ENCODE measurements at regions not wholly inside any gene's neighbourhood (a gene's known extent, or its start where the extent isn't known, plus 50 kb on each side); places are given as distances from the start of the nearest gene placed in this dataset.

DNA sequence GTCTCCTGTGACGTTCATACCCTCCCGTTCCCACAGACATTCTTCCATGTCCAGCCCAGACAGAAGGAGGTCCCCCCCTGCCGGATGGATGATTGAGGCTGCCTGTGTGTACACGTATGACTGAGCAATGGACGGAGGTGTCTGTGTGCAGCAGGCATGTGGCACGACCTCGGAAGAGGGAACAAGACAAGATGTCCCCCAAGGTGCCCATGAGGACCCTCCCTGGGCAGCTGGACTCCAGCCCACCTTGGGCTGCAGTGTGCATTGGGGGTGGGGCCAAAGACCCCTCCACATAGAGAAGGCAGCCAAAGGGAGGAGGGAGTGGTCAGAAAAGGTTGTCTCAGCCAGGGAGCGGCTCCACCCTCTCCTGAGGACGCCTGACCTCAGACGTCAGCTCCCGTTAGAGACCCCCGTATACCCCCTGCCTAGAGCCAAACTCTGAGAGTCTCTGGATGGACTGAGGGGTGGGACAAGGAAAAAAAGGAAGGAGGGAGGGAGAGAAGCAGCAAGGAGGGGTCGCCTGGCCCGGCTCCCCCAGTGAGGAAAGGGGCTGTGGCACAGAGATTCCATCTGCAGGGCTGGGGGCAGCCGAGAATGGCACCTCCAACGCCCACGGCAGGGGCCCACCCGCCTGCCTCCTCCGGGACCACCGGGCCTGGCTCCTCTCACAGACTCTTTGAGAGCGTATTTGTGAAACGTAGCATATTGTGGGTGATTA lies 92.9 kb upstream of the BHLHE23 start:
- peak; percentile 7 for DNase-seq

DNA sequence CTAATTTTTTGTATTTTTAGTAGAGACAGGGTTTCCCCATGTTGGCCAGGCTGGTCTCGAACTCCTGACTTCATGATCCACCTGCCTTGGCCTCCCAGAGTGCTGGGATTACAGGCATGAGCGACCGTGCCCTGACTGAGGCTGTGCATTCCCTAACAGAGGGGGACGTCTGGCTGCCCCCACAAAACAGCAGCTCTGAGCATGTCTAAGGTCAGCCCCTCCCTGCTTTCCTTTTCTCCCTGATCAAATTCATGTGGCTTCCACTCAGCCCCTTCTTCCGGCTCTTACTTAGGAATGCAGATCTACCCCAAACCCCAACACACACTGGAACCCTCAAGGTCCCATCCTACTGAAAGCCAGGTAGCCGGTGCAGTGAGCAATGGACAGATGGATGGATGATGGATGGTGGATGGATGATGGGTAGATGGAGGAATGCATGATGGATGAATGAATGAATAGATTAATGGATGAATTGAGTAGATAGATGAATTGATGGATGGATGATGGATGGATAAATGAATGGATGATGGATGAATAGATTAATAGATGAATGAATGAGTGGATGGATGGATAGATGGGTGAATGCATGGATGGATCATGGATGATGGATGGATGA lies 91.5 kb upstream of the BHLHE23 start:
- DNase-seq: no peak

DNA sequence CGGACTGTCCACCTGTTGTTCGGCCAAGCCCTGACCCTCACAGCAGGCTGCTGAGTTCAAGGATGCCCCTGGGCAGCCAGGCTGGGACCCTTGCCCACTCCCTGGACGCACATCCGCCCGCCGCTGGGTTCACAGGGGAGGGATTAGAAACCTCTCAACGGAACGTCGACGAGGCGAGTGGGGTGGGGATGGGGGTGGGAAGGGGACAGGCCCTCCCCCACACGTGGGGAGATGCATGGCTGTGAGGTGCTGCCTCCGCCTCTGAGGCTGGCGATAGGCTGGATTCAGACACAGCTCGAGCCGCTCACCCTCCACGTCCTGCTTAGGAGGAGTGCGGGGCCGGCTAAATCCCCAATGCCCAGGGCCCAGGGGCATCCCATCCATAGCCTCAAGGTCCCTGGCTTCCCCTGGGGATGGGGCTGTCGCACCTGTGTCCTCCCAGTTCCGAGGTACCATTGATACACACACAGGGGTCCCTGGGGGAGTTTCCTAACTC lies 90.6 kb upstream of the BHLHE23 start:
- DNase-seq: peak; percentile 3

DNA sequence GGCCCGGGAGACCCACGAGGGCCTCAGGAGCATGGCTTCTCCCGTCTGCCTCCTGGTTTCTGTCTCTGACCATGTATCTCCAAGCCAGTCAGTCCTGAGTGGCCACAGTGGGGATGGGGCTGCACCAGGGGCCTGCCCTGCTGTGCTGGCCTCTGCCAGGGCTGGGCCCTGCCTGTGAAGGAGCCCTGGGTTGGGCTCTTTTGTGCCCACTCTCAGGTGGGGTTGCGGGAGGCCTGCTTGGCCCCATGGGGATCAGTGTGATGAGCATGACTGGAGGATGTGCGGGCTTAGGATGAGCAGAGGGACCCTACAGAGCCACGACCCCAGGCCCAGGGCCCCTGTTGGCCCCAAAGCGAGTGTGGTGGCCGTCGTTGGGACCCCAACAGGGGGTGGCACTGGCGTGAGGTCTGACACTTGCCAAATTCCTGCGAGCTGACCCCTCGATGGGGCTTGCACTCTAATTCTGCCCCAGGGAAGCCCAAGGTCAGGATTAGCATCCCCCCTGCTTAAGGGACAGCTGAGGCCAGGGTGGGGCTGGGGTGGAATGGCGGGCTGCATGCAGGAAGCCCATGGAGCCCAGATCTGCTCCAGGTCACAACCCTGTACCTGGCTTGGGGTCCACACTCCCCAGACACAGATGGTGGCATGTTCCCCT lies 90.0 kb upstream of the BHLHE23 start:
- peak; percentile 7 for DNase-seq

DNA sequence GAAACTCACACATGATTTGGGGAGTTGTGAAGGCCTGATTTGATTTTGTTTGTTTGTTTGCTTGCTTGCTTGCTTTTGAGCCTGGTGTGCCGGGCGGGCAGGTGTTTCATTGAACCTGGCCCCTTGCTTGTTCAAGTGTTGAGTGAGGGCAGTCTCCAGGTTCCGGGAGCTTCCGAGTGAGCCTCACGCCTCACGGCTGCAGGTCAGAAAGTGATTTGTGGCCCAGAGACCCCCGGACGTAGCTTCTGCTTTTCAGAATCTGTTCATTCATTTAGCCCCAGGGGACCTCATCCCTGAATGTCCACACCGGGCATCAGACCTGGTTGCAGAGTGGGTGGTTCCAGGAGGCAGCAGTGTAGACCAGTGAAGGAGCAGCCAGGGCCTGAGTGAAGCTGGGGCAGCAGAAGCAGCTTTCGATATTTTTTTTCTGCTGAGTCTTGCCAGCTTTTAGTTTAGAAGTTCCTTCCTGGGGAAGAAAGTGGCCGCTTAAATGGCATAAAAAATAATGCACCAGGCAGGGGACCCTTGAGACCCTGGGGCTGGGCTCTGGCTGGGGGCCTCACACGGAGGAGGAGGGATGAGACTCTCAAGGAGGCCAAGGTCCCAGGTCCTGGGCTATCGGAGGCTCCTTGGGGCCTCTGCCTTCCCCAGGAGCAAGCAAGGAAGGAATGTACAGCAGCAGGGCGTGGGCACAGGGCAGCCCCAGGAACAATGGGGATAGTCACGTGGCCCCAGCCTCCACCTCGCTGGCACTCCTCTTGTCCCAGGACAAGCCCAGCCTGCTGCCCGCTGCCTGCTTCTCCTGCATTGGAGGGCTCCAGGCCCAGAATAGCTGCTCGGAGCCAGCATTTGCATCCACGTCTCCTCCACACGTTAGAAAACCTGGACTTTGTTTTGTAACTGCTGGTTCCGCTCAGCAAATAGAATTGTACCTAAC lies 89.2 kb upstream of the BHLHE23 start:
- peak; percentile 7 for DNase-seq

DNA sequence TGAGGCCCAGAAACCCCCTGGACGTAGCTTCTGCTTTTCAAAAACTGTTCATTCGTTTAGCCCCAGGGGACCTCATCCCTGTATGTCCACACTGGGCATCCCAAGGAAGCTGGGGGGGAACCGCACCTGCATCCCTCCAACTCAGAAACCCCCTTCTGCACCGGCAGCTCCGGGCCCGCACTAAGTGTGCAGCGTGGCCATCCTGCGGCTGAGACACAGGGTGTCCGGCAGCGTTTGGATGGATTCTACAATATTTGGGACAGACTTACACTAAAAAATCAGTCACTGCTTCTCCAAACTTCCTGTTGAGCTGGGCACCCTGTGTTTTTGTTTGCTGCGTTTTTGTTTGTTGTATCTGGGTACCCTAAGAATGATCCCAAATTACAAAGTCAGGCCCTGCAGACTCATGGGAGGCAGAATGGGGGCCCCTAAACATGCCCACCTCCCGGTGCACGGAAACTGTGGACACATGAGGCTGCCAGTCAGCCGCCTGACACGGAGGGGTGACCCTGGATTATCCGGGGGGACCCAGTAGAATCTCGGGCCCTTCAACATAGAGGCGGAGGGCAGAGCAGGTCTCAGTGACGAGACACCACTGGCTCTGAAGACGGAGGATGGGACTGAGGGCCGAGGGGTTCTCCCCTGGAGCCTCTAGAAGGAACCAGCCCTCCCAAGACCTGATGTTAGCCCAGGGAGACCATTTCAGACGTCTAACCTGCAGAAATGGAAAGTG lies 88.2 kb upstream of the BHLHE23 start:
- peak; percentile 4 for DNase-seq

DNA sequence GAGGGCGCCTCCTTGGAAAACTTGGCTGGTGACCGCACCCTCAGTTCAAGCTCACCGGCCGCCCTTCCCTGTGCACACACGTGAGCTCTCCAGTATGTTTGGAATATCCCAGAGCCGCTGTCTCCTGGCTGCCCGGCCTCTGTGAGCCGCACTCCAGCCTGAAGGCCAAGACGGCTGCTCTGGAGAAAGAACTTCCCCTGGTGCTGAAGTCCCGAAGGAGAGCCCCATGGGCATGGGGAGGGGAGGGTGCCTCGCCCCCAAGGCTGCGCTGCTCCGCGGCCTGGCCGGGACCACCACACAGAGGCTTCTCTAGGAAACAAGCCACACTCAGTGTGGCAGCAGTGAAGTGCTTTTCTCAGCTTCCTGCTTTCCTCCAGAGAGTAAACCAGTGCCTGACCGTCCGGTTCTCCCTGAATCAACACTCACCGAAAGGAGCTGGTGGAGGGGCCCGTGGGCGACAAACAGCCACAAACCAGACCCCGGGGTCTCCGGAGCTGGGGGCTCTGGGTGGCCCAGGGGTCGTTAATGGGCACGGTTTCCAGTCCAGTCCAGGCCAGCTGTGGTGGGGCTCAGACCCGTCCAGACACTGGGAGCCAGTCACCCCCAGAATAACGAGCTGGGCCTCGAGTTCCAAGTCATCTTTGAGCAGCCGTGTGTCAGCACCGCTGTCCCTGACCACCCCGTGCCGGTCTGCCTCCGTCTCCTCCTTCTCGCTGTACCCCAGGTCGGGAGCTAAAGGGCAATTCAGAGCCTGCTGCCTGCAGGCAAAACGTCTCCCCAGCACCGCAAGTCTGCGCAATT lies 87.4 kb upstream of the BHLHE23 start:
- peak; percentile 7 for DNase-seq

DNA sequence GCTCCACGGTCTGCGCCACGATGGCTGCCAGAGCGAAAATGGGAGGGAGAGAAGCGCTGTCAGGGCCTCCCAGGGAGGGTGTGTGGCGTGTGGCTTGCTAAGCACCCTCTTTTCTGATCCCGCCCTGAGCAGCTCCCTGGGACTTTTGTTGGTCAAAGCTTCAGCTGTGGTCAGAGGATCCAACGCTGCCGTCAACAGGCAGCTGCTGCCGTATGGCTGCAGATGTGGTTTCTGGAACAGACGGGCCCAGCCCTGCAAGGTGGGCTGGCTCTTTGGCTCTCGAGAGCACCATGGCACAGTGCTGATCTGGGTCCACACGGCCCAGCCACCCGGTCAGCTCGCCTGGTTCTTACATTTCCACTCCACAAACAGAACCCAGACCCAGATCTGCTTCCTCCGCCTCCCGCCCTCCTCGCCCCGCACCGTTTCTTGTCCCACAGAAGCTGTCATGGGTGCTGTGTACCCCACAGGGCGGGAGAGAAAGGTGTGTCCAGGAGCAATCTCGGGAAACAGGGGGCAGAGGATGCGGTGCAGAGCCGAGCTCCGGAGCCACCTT lies 86.0 kb upstream of the BHLHE23 start:
- DNase-seq: peak; percentile 4

DNA sequence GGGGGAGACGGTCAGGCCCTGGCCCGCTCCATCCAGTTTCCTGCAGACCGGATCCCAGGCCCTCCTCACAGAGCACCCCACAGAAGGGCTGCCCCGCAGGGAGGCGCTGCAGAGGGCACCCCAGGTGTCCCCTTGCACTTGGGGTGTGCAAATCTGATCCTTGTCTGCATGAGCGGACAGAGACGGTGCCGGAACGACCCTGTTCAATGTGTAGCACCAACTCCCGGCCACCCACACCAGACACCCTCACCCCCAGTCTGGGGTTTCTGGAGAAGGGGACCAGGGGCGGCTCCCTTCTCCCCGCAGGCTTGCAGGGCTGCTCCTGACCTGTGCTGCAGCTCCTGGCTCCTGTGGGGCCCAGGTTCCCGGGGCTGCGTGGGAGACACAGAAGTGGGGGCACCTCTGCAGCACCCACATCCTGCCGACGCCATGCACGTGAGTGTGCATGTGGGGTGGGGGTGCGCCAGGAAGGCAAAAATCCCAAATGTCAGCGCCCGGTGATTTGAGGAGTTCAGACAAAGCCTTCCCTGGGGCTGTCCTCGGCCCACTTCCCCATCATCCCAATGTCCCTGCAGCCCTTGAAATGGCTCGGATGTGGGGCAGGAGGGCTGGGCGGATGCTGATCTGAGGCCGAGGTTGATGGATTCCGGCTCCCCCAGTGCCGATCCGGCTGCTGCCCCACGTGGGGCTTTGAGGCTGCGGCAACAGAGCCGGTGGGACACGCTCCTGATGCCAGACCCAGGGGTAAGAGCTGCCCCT lies 85.3 kb upstream of the BHLHE23 start:
- peak; percentile 10 for DNase-seq

DNA sequence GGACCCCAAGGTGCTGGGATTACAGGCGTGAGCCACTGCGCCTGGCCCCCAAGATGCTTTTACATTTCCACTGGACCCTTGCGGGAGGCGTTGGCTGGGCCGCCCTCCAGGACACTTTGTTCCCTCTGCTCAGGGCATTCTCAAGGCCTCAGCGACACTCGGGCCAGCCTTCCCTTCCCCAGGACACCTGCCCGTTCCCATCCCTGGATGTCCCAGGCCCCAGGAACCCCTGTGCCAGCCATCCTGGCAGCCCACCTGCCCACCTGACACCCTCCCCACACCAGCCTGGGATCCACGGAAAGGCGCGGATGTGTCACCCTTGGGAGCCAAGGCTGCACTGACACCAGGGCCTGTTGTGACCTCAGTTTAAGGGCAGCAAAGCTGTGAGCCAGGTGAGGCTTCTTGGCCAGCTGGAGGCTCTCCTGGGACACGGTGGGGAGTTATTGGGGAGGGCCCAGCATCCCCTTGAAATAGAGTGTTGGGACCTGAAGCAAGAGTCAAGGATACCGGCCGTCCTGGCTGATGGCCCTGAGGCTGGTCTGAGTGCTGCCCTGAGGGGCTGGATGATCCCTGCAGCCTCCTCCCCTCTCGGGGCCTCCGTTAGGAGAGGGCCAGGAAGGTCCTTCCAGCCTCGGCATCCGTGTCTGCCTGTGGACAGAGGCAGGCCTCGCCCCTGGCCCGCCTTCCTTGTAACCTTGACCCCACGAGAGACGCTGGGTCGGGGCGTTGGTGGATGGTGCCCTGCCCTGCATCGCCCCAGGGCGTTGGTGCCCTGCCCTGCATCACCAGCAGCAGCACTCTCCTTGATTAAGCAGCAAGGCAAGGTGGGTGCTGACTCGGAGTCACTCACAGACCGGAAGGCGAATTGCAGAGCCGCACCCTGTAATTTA lies 84.2 kb upstream of the BHLHE23 start:
- DNase-seq: peak; percentile 11

DNA sequence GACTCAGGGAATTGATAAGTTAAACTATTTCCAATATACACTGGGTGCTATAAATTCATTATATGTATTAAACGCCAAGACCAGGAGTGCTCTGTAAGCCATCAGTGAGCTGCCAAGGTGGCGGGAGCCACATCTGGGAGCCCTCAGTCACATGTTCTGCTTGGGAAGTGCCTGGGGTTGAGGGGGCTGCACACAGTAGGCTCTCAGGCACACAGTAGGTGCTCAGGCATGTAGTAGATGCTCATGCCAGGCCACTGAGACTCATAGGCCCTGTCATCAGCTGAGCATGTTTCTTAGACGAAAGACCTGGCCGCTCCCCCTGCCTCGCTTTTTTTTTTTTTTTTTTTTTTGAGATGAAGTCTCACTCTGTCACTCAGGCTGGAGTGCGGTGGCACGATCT lies 83.3 kb upstream of the BHLHE23 start:
- DNase-seq: no peak

DNA sequence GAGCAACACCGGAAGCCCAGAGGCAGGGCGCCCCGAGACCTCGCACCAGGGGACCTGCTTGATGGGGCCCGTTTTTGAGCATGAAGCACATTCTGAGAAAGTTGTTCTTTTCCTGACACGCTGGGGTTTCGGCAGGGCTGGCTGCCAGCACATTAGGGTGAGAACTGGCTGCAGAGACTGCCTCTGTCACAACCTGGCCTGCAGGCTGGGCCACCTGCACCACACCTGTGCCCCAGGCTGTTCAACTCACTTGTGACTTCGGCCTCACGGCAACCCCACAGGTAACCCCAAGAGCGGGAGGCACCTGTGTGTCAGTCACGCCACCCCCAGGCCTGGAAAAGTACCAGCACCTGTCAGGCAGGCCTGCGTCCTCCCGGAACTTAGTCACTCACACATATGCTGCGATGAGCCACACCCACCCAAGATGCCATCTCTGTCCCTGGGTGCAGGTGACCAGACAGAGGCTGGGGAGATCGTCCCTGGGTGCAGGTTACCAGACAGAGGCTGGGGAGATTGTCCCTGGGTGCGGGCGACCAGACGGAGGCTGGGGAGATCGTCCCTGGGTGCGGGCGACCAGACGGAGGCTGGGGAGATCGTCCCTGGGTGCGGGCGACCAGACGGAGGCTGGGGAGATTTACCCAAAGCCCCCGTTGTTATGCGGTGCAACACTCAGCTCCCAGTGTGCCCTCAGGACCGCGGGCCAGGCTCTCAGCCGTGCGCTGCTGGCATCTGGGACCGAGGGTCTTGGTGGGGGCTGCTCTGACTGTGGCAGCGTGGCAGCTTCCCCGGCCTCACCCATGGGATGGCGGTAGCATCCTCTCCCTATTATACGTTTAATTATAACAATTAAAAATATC lies 82.5 kb upstream of the BHLHE23 start:
- peak; percentile 4 for DNase-seq

DNA sequence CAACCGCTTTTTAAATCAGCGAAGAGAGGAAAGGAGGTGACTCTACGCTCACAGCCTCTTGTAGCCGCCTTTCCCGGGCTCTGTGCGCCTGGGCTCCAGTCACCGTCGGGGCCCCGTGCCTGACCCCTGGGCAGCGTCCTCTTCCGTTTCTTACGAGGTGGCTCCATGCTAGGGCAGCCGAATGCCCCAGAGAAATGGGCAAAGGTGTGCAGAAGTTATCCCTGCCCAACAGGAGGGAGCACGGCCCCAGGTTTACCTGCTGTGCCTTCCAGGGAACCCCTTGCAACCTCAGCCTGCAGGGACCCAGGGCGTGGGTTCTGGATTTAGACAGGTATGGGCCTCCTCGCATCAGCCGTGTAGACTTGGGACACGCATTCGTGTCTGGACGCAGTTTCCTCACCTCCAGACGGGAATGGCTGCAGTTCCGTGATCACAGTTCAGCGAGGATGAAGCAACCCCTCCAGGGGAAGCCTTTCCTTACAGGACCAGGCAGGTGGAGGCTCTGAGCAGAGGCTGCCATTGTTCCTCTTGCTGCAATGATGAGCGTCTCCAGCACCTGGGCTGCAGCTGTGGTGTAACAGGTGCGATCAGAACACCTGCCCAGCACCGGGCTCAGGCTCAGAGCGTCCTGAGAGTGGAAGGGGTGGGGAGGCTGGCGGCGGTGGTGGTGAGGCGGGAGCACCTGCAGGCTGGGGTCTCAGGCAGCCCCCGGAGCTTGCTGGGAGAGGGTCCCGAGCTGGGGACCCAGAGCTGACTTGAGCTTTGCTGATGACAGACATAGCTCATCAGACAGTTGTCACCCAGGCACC lies 81.3 kb upstream of the BHLHE23 start:
- DNase-seq: peak; percentile 1

DNA sequence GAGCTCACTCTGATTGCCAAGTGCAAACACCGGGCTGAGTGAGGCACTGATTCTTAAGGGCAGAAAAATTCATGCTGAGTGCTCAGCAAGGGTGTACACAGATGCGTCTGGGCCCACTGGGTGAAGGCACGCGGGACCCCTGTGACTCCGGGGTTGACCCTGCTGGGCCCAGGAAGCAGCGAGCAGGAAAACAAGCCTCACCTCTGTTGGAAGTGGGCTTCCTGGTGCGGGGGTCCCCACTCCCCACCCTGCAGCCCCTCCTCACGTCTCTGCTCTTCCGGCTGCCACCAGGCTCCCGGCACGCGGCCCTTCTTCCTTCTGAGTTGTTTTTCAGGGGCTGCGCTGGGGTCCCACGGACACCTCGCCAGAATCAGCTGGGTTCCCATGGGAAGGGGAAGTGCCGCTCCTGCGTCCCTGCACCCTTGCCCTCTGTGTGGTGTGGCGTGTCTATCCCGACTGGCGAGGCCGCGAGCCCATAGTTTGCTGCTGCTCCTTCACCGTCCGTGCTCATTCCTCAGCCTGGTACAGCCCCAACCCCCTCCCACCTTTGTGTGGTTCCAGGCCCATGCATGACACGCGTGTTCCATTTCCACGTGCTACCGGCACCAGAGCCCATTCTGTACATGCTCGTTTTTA lies 80.6 kb upstream of the BHLHE23 start:
- DNase-seq: peak; percentile 2

DNA sequence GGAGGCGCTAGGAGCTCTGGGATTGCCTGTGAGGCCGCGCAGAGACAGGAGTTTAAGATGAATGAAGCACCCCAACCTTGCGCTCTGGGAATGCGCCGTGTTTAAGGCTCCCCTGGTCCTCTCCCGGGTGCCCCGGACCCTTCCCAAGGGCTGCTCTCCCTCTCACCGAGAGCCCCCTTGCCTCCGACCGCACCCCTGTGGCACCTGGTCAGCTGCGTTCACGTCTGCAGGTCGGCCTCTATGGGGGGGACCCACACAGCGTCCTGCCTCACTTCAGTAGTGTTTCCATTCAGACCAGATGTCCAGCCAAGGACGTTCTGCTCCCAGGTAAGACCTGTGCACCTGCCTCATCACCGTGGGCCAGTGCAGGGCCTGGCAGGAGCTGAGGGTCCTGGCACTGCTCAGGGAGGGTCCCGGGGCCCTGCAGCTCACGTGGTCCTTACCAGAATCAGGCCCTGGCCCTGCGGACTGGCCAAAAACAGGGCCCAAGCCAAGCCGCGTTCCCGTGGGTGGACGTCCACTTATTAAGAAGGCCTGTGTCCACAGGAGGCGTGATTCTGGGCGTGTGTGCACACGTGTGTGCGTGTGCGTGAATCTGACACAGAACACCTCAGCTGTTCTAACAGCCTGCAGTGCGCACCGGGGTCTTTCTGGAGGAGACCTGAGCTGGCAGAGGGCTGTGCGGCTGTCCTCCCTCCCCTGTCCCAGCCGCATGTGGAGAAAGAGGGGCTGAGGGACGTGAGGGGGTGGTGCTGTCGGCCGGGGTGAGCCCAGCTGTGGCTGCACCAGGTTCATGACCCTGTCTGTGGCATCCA lies 79.9 kb upstream of the BHLHE23 start:
- DNase-seq: peak; percentile 13
